GM23338 (cell line): ENCODE measurements at regions not wholly inside any gene's neighbourhood (a gene's known extent, or its start where the extent isn't known, plus 50 kb on each side); places are given as distances from the start of the nearest gene placed in this dataset.

Source experiments
- ATAC-seq: fragments of 200-7000 bp; cut with Tn5 transposase; 3 replicates; pipeline ENCODE4 v1.9.1; 2020
- DNase-seq: peaks from one replicate; pipeline ENCODE4 v3.0.0-alpha.2; 2015; ENCODE audit warnings: low spot score
- H2AFZ ChIP-seq: fragments of 200-600 bp; sonication (generic); 2 replicates; pipeline ENCODE4 v1.8.0; 2016; ENCODE audit warnings: antibody characterized with exemption, mild to moderate bottlenecking, moderate library complexity
- H3F3A ChIP-seq: fragments of 200-600 bp; sonication (generic); replicated peaks from 2 replicates; pipeline ENCODE4 v1.8.0; 2017; ENCODE audit warnings: antibody characterized with exemption, mixed run types, low read depth
- H3K27ac ChIP-seq: fragments of 200-600 bp; sonication (generic); 2 replicates; pipeline ENCODE4 v1.6.1; 2016; ENCODE audit warnings: low read depth
- H3K27me3 ChIP-seq: fragments of 200-600 bp; sonication (generic); 2 replicates; pipeline ENCODE4 v1.8.0; 2016; ENCODE audit warnings: mild to moderate bottlenecking, mixed run types, moderate library complexity; ENCODE audit not compliant: insufficient read depth
- H3K36me3 ChIP-seq: fragments of 200-600 bp; sonication (generic); 2 replicates; pipeline ENCODE4 v1.8.0; 2016; ENCODE audit warnings: mild to moderate bottlenecking; ENCODE audit not compliant: insufficient read depth
- H3K4me1 ChIP-seq: fragments of 200-600 bp; sonication (generic); 2 replicates; pipeline ENCODE4 v1.8.0; 2016; ENCODE audit warnings: mild to moderate bottlenecking, moderate library complexity; ENCODE audit not compliant: insufficient read depth
- H3K4me2 ChIP-seq: fragments of 200-600 bp; sonication (generic); 2 replicates; pipeline ENCODE4 v1.7.1; 2017; ENCODE audit warnings: mixed run types
- H3K4me3 ChIP-seq: fragments of 200-600 bp; sonication (generic); 2 replicates; pipeline ENCODE4 v1.6.1; 2016; ENCODE audit warnings: mixed run types
- H3K79me2 ChIP-seq: fragments of 200-600 bp; sonication (generic); replicated peaks from 2 replicates; pipeline ENCODE4 v1.8.0; 2017; ENCODE audit warnings: mild to moderate bottlenecking; ENCODE audit not compliant: insufficient read depth
- H3K9me2 ChIP-seq: fragments of 200-600 bp; sonication (generic); 2 replicates; pipeline ENCODE4 v1.8.0; 2017; ENCODE audit not compliant: insufficient read depth
- H4K20me1 ChIP-seq: fragments of 200-600 bp; sonication (generic); replicated peaks from 2 replicates; pipeline ENCODE4 v1.8.0; 2017; ENCODE audit warnings: mild to moderate bottlenecking; ENCODE audit not compliant: insufficient read depth
- H3K27ac Mint-ChIP-seq: 2 replicates; pipeline ENCODE4 v1.8.0; 2020; ENCODE audit warnings: inconsistent platforms, mild to moderate bottlenecking, moderate library complexity, mixed read lengths
- H3K27me3 Mint-ChIP-seq: 3 replicates; pipeline ENCODE4 v1.8.0; 2022; ENCODE audit warnings: low read depth, mild to moderate bottlenecking, moderate library complexity, mixed read lengths, inconsistent platforms; ENCODE audit not compliant: insufficient read depth, poor library complexity
- H3K36me3 Mint-ChIP-seq: 3 replicates; pipeline ENCODE4 v1.8.0; 2021; ENCODE audit warnings: low read depth, mild to moderate bottlenecking, inconsistent platforms, moderate library complexity, mixed read lengths
- H3K4me1 Mint-ChIP-seq: 3 replicates; pipeline ENCODE4 v1.8.0; 2020; ENCODE audit warnings: mild to moderate bottlenecking, inconsistent platforms, mixed read lengths
- H3K4me3 Mint-ChIP-seq: 3 replicates; pipeline ENCODE4 v1.8.0; 2021; ENCODE audit warnings: moderate library complexity, mild to moderate bottlenecking, inconsistent platforms, mixed read lengths
- H3K9me3 Mint-ChIP-seq: 3 replicates; pipeline ENCODE4 v1.8.0; 2020; ENCODE audit warnings: moderate library complexity, mild to moderate bottlenecking, inconsistent platforms, mixed read lengths
- CREB1 ChIP-seq: fragments of 250-450 bp; sonication (Bioruptor Pico); IDR thresholded peaks from 2 replicates; pipeline ENCODE4 v1.5.0; 2020; ENCODE audit warnings: low read depth, mild to moderate bottlenecking, moderate library complexity
- CTCF ChIP-seq, 2 experiments: fragments of 200-600 bp in 1 of 2; sonication (generic) in 1 of 2; conservative IDR thresholded peaks; 2 replicates each; pipeline versions ENCODE4 v1.5.1 to v1.6.1; 2016 to 2017; ENCODE audit warnings: antibody characterized with exemption in 2 of 2, low read depth in 2 of 2, mild to moderate bottlenecking in 2 of 2, moderate library complexity in 1 of 2
- ETS1 ChIP-seq: IDR thresholded peaks from 2 replicates; pipeline ENCODE4 v1.6.1; 2016; ENCODE audit warnings: antibody characterized with exemption
- EZH2 ChIP-seq: fragments of 200-600 bp; sonication (generic); IDR thresholded peaks from one replicate; pipeline ENCODE4 v1.8.0; 2017; ENCODE audit warnings: antibody characterized with exemption, mild to moderate bottlenecking, low read depth; ENCODE audit not compliant: unreplicated experiment
- EZH2phosphoT487 ChIP-seq: fragments of 200-600 bp; sonication (generic); IDR thresholded peaks from one replicate; pipeline ENCODE4 v1.8.1; 2018; ENCODE audit warnings: antibody characterized with exemption; ENCODE audit not compliant: unreplicated experiment
- JUNB ChIP-seq: IDR thresholded peaks from one replicate; pipeline ENCODE4 v1.6.1; 2016; ENCODE audit warnings: antibody characterized with exemption; ENCODE audit not compliant: unreplicated experiment
- NANOG ChIP-seq: IDR thresholded peaks from 2 replicates; pipeline ENCODE4 v1.6.1; 2016; ENCODE audit warnings: antibody characterized with exemption, borderline replicate concordance
- POLR2AphosphoS5 ChIP-seq: IDR thresholded peaks from 2 replicates; pipeline ENCODE4 v1.6.1; 2016; ENCODE audit warnings: antibody characterized with exemption, low read depth
- REST ChIP-seq: IDR thresholded peaks from one replicate; pipeline ENCODE4 v1.6.1; 2018; ENCODE audit warnings: antibody characterized with exemption; ENCODE audit not compliant: unreplicated experiment
- STAT1 ChIP-seq: IDR thresholded peaks from one replicate; pipeline ENCODE4 v1.6.1; 2016; ENCODE audit warnings: antibody characterized with exemption; ENCODE audit not compliant: unreplicated experiment
- ZNF114 ChIP-seq: fragments of 250-450 bp; sonication (Bioruptor Pico); IDR thresholded peaks from 2 replicates; pipeline ENCODE4 v1.5.0; 2020; ENCODE audit warnings: mild to moderate bottlenecking, moderate library complexity
- ZNF331 ChIP-seq: fragments of 250-450 bp; sonication (Bioruptor Pico); IDR thresholded peaks from 2 replicates; pipeline ENCODE4 v1.5.0; 2020; ENCODE audit warnings: low read depth, mild to moderate bottlenecking, moderate library complexity
- ZNF462 ChIP-seq: fragments of 250-450 bp; sonication (Bioruptor Pico); IDR thresholded peaks from 2 replicates; pipeline ENCODE4 v1.5.0; 2020; ENCODE audit warnings: mild to moderate bottlenecking, moderate library complexity

- Mint-ChIP-seq H3K9me3 (peaks cover 19% of the 10 kb centered on the region), H3K27ac (no peak overlapping the region), H3K27me3 (peaks cover 3% of the 10 kb centered on the region), H3K4me3 (no peak overlapping the region), H3K4me1 (no peaks in the 10 kb centered on the region), H3K36me3 (peaks cover 21% of the 10 kb centered on the region)
- no peaks in the 10 kb centered on the region for H3K79me2 ChIP-seq
- no peak for TF ChIP-seq JUNB
- TF ChIP-seq ZNF331 (CRISPR knock-in tag): no peak
- TF ChIP-seq EZH2phosphoT487: no peak
- TF ChIP-seq CREB1 (CRISPR knock-in tag): no peak
- TF ChIP-seq CTCF (conservative IDR thresholded peaks at IDR 0.05; ENCODE audit: low read depth in 2 of 2): no peak
- TF ChIP-seq ZNF114: no peak
- TF ChIP-seq STAT1: no peak
- TF ChIP-seq EZH2: no peak
- no peak for TF ChIP-seq REST
- no peak for TF ChIP-seq POLR2AphosphoS5
- no peak for TF ChIP-seq ZNF462
- TF ChIP-seq NANOG: no peak
- no peak for TF ChIP-seq ETS1
- no peak for ATAC-seq
- no peak for DNase-seq
- H3F3A ChIP-seq: no peaks in the 10 kb centered on the region
- no peak overlapping the region for H3K4me2 ChIP-seq
- H3K9me2 ChIP-seq: 0 out of 2 replicates have a peak, but pooled peaks cover 2% of the 10 kb centered on the region
- peak overlapping the region; percentile 72; the same call in 1 of the 2 replicates for H2AFZ ChIP-seq
- H3K4me1 ChIP-seq: no peaks in the 10 kb centered on the region
- H4K20me1 ChIP-seq: no peaks in the 10 kb centered on the region
- no peak overlapping the region for H3K4me3 ChIP-seq
- H3K36me3 ChIP-seq: peaks cover 8% of the 10 kb centered on the region; the same call in 1 of the 2 replicates
- no peak overlapping the region for H3K27ac ChIP-seq
- H3K27me3 ChIP-seq: no peaks in the 10 kb centered on the region
Observed at GRCh38 chr10:52977581-52977980, 205.0 kb upstream of the MBL2 start.
